ENCODE measurements at regions not wholly inside any gene's neighbourhood (a gene's known extent, or its start where the extent isn't known, plus 50 kb on each side); places are given as distances from the start of the nearest gene placed in this dataset.
A peak's percentile ranks its signal among the peaks of the same experiment; 100 is the strongest.
"Not testable (repeated sequence)": the region's sequence is repeated elsewhere in the genome, so short reads cannot be mapped to it uniquely, and the experiment has no call there.

- H3K27ac ChIP-seq (ENCODE audit: low read length) = no peak overlapping the region
- no peaks in the 10 kb centered on the region for H3K36me3 ChIP-seq (ENCODE audit: low read depth, low read length)
- peaks cover 18% of the 10 kb centered on the region; the same call in 1 of the 2 replicates for H3K27me3 ChIP-seq (ENCODE audit: low read length)
- ChIA-PET POLR2A (ENCODE audit: unreplicated experiment) (no interaction called here), CTCF (no interaction called here)
- no peak for TF ChIP-seq EZH2 (IDR thresholded peaks at IDR 0.05; ENCODE audit: low read length, unreplicated experiment)
- no peak for TF ChIP-seq EZH2phosphoT487 (IDR thresholded peaks at IDR 0.05; ENCODE audit: borderline replicate concordance, low read length)
- TF ChIP-seq CTCF (conservative IDR thresholded peaks at IDR 0.05; ENCODE audit: low read depth, low read length) = no peak
- DNase-seq = peak; percentile 44
- no TSS peak for BruUV-seq (replicated peaks)
- H3K9ac ChIP-seq (ENCODE audit: low read length) = no peak overlapping the region
- H3K9me3 ChIP-seq (ENCODE audit: low read length) = no peaks in the 10 kb centered on the region
- H3F3A ChIP-seq (ENCODE audit: low read length, unreplicated experiment) = no peaks in the 10 kb centered on the region
- H3K4me2 ChIP-seq (ENCODE audit: low read length) = no peak overlapping the region
- H3K79me2 ChIP-seq (ENCODE audit: low read length) = no peaks in the 10 kb centered on the region
- H3K9me2 ChIP-seq (replicated peaks; ENCODE audit: low read length) = no peaks in the 10 kb centered on the region
- no peaks in the 10 kb centered on the region for H3K4me1 ChIP-seq (ENCODE audit: insufficient read depth, low read length)
- intact Hi-C loops (cut with micrococcal nuclease) = no loop called here
- H2AFZ ChIP-seq (ENCODE audit: low read length) = no peak overlapping the region
- no peak for ATAC-seq
- no peak overlapping the region for H3K4me3 ChIP-seq (ENCODE audit: low read length)
- no peaks in the 10 kb centered on the region for H4K20me1 ChIP-seq (ENCODE audit: low read length)
Observed at GRCh38 chr4:52425751-52426326, 233.3 kb downstream of the USP46 start.

DNA sequence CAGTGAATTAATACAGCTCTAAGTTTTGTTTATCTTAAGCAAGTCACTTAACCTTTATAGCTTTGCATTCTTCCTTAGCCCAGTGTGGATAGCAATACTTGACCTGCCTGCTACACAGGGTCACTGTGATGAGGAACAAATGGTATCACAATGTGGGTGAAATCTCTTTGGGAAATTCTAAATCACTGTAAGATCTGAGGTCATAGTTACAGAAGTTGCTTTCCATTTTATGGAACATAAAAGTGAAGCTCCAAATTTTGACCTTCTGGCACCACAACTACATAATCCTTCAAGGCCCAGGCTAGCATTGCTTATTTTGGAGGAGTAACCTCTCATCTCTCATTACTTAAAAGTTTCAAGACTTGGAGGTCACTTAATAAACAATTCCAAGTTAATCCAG is 227.7 kb downstream of the USP46 start:
- ChIA-PET POLR2A (ENCODE audit: unreplicated experiment) (no interaction called here), CTCF (no interaction called here)
- no peaks in the 10 kb centered on the region for H3K36me3 ChIP-seq (ENCODE audit: low read depth, low read length)
- no peaks in the 10 kb centered on the region for H3K9me2 ChIP-seq (replicated peaks; ENCODE audit: low read length)
- H2AFZ ChIP-seq (ENCODE audit: low read length) = no peak overlapping the region
- H3F3A ChIP-seq (ENCODE audit: low read length, unreplicated experiment) = no peaks in the 10 kb centered on the region
- no peak overlapping the region for H3K4me2 ChIP-seq (ENCODE audit: low read length)
- H3K9me3 ChIP-seq (ENCODE audit: low read length) = no peaks in the 10 kb centered on the region
- H4K20me1 ChIP-seq (ENCODE audit: low read length) = no peaks in the 10 kb centered on the region
- no peaks in the 10 kb centered on the region for H3K79me2 ChIP-seq (ENCODE audit: low read length)
- intact Hi-C loops (cut with micrococcal nuclease) = no loop called here
- TF ChIP-seq EZH2phosphoT487 (IDR thresholded peaks at IDR 0.05; ENCODE audit: borderline replicate concordance, low read length) (no peak), EZH2 (IDR thresholded peaks at IDR 0.05; ENCODE audit: low read length, unreplicated experiment) (no peak), CTCF (conservative IDR thresholded peaks at IDR 0.05; ENCODE audit: low read depth, low read length) (no peak)
- no TSS peak for BruUV-seq (replicated peaks)
- DNase-seq (no peak), ATAC-seq (no peak)
- no peaks in the 10 kb centered on the region for H3K4me1 ChIP-seq (ENCODE audit: insufficient read depth, low read length)
- H3K27me3 ChIP-seq (ENCODE audit: low read length) = peaks cover 48% of the 10 kb centered on the region
- H3K4me3 ChIP-seq (ENCODE audit: low read length) = no peak overlapping the region
- H3K9ac ChIP-seq (ENCODE audit: low read length) = no peak overlapping the region
- no peak overlapping the region for H3K27ac ChIP-seq (ENCODE audit: low read length)

DNA sequence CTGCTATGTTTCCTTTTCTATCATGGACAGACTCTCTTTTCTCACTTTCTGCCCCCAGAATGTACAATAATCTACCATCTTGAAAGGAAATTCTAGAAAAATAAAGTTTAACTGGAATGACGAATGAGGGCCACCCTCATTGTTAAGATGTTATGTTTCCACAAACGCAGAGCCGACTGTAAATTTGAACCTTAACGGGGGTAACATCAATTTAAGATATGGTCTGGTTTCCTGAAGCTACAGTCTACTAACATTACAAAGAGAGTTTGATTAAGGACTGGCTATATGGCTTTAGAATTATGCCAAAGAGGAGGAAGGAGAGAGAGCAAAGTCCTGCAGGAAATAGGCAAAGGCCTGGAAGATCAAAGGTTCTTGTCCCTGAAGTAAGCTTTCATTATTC is 227.2 kb downstream of the USP46 start:
- no peak for ATAC-seq
- no peaks in the 10 kb centered on the region for H3K36me3 ChIP-seq (ENCODE audit: low read depth, low read length)
- H3K4me2 ChIP-seq (ENCODE audit: low read length) = no peak overlapping the region
- no peak for DNase-seq
- no peaks in the 10 kb centered on the region for H3K79me2 ChIP-seq (ENCODE audit: low read length)
- no peak overlapping the region for H2AFZ ChIP-seq (ENCODE audit: low read length)
- H4K20me1 ChIP-seq (ENCODE audit: low read length) = no peaks in the 10 kb centered on the region
- no peak overlapping the region for H3K9ac ChIP-seq (ENCODE audit: low read length)
- H3K9me3 ChIP-seq (ENCODE audit: low read length) = no peaks in the 10 kb centered on the region
- H3K27me3 ChIP-seq (ENCODE audit: low read length) = peaks cover 53% of the 10 kb centered on the region
- no peak overlapping the region for H3K4me3 ChIP-seq (ENCODE audit: low read length)
- no peaks in the 10 kb centered on the region for H3K4me1 ChIP-seq (ENCODE audit: insufficient read depth, low read length)
- BruUV-seq (replicated peaks) = no TSS peak
- TF ChIP-seq EZH2phosphoT487 (IDR thresholded peaks at IDR 0.05; ENCODE audit: borderline replicate concordance, low read length) = no peak
- no peak for TF ChIP-seq EZH2 (IDR thresholded peaks at IDR 0.05; ENCODE audit: low read length, unreplicated experiment)
- TF ChIP-seq CTCF (conservative IDR thresholded peaks at IDR 0.05; ENCODE audit: low read depth, low read length) = no peak
- H3K9me2 ChIP-seq (replicated peaks; ENCODE audit: low read length) = no peaks in the 10 kb centered on the region
- no peaks in the 10 kb centered on the region for H3F3A ChIP-seq (ENCODE audit: low read length, unreplicated experiment)
- no peak overlapping the region for H3K27ac ChIP-seq (ENCODE audit: low read length)
- CTCF ChIA-PET = no interaction called here
- POLR2A ChIA-PET (ENCODE audit: unreplicated experiment) = no interaction called here
- intact Hi-C loops (cut with micrococcal nuclease) = no loop called here

- H3K36me3 ChIP-seq (ENCODE audit: low read depth, low read length); ATAC-seq; H3K9me2 ChIP-seq (replicated peaks; ENCODE audit: low read length); H3K4me1 ChIP-seq (ENCODE audit: insufficient read depth, low read length); H3K27ac ChIP-seq (ENCODE audit: low read length); H3K4me3 ChIP-seq (ENCODE audit: low read length); H3F3A ChIP-seq (ENCODE audit: low read length, unreplicated experiment); H4K20me1 ChIP-seq (ENCODE audit: low read length); BruUV-seq (replicated peaks); H3K4me2 ChIP-seq (ENCODE audit: low read length); H2AFZ ChIP-seq (ENCODE audit: low read length); intact Hi-C loops (cut with micrococcal nuclease); CTCF ChIA-PET; H3K79me2 ChIP-seq (ENCODE audit: low read length); H3K9ac ChIP-seq (ENCODE audit: low read length); POLR2A ChIA-PET (ENCODE audit: unreplicated experiment); DNase-seq; H3K9me3 ChIP-seq (ENCODE audit: low read length): not testable (repeated sequence)
- H3K27me3 ChIP-seq (ENCODE audit: low read length) = peaks cover 28% of the 10 kb centered on the region
Observed at GRCh38 chr4:52442524-52442923, 216.6 kb downstream of the USP46 start.
